A549 (cell line): ENCODE measurements at regions not wholly inside any gene's neighbourhood (a gene's known extent, or its start where the extent isn't known, plus 50 kb on each side); places are given as distances from the start of the nearest gene placed in this dataset.

ENCODE experiments used
- ATAC-seq, 2 experiments: fragments of 200-7000 bp in 1 of 2; fragments of >200 bp in 1 of 2; cut with Nextera tagmentation in 1 of 2; cut with Tn5 transposase in 1 of 2; 3 replicates each; pipeline versions ENCODE4 v1.8.0 to v1.9.1; 2018 to 2020; ENCODE audit warnings: mild to moderate bottlenecking in 1 of 2, moderate library complexity in 1 of 2
- CTCF ChIA-PET: fragments of 300-600 bp; sonication (Branson Sonifier 250); formaldehyde crosslinking; extraction: SDS; loops from one replicate; lab custom pipeline; 2021; ENCODE audit warnings: antibody characterized with exemption, inconsistent platforms; lab: Yijun Ruan, JAX
- POLR2A ChIA-PET: fragments of 350-600 bp; formaldehyde crosslinking; extraction: SDS; loops from one replicate; lab custom pipeline; 2021; ENCODE audit warnings: antibody characterized with exemption, inconsistent platforms; lab: Yijun Ruan, JAX
- DNase-seq, 2 experiments: peaks; one replicate each; pipeline versions ENCODE4 v3.0.0 to v3.0.0-alpha.2; 2011 to 2016; ENCODE audit warnings: low read depth in 1 of 2, low spot score in 1 of 2
- FAIRE-seq: peaks from 2 replicates; lab custom pipeline; 2011; peaks lifted over from hg19 to GRCh38; lab: Jason Lieb, UNC
- H3K27ac ChIP-seq, 2 experiments: fragments of >200 bp; sonication (Bioruptor Twin); formaldehyde crosslinking; 3 replicates each; pipeline ENCODE4 v1.5.1; 2016 to 2017
- H3K4me1 ChIP-seq: fragments of >200 bp; sonication (Bioruptor Twin); formaldehyde crosslinking; 3 replicates; pipeline ENCODE4 v1.6.1; 2016
- H3K4me2 ChIP-seq: fragments of >200 bp; sonication (Bioruptor Twin); formaldehyde crosslinking; 3 replicates; pipeline ENCODE4 v1.6.1; 2016
- H3K4me3 ChIP-seq: fragments of >200 bp; sonication (Bioruptor Twin); formaldehyde crosslinking; 3 replicates; pipeline ENCODE4 v1.5.1; 2016
- H3K9me3 ChIP-seq: fragments of >200 bp; sonication (Bioruptor Twin); formaldehyde crosslinking; 3 replicates; pipeline ENCODE4 v1.6.1; 2016
- BHLHE40 ChIP-seq: IDR thresholded peaks from 2 replicates; pipeline ENCODE4 v1.6.1; 2012; ENCODE audit warnings: low read depth, low read length, inconsistent platforms
- CBX2 ChIP-seq: fragments of 200-600 bp; sonication (generic); IDR thresholded peaks from 2 replicates; pipeline ENCODE4 v1.6.1; 2016; ENCODE audit warnings: low read depth, mild to moderate bottlenecking, borderline replicate concordance
- CHD2 ChIP-seq: fragments of 150-350 bp; IDR thresholded peaks from 2 replicates; pipeline ENCODE4 v1.6.1; 2014; ENCODE audit warnings: low read length; ENCODE audit not compliant: partially characterized antibody
- EHF ChIP-seq: fragments of 250-450 bp; sonication (Bioruptor Pico); IDR thresholded peaks from 2 replicates; pipeline ENCODE4 v1.5.0; 2020; ENCODE audit warnings: mild to moderate bottlenecking
- EP300 ChIP-seq, 2 experiments: fragments of >200 bp; sonication (Bioruptor Twin); formaldehyde crosslinking; IDR thresholded peaks; 2 replicates in 1 of 2; 3 replicates in 1 of 2; pipeline ENCODE4 v1.6.1; 2016 to 2017
- FOSL2 ChIP-seq, 2 experiments: fragments of 450-650 bp in 1 of 2; fragments of >200 bp in 1 of 2; sonication (Bioruptor Twin) in 1 of 2; formaldehyde crosslinking; IDR thresholded peaks; 2 replicates each; pipeline versions ENCODE4 v1.5.0 to v1.6.1; 2016 to 2020; ENCODE audit warnings: mild to moderate bottlenecking in 1 of 2, moderate library complexity in 1 of 2
- FOXS1 ChIP-seq: fragments of 250-450 bp; sonication (Bioruptor Pico); IDR thresholded peaks from 2 replicates; pipeline ENCODE4 v1.5.0; 2020; ENCODE audit warnings: mild to moderate bottlenecking, moderate library complexity
- HDAC2 ChIP-seq: fragments of 200-600 bp; sonication (generic); IDR thresholded peaks from 2 replicates; pipeline ENCODE4 v1.6.1; 2016
- HOXB5 ChIP-seq: fragments of 250-450 bp; sonication (Bioruptor Pico); IDR thresholded peaks from 2 replicates; pipeline ENCODE4 v1.5.0; 2020; ENCODE audit warnings: mild to moderate bottlenecking, moderate library complexity
- JUNB ChIP-seq: fragments of >200 bp; sonication (Bioruptor Twin); formaldehyde crosslinking; IDR thresholded peaks from 2 replicates; pipeline ENCODE4 v1.6.1; 2016
- KDM1A ChIP-seq: fragments of 200-600 bp; sonication (generic); IDR thresholded peaks from 2 replicates; pipeline ENCODE4 v1.6.1; 2016; ENCODE audit warnings: low read depth, mild to moderate bottlenecking
- MAZ ChIP-seq: fragments of 150-350 bp; IDR thresholded peaks from 2 replicates; pipeline ENCODE4 v1.6.1; 2014; ENCODE audit warnings: antibody characterized with exemption, low read depth, low read length, borderline replicate concordance
- POLR2A ChIP-seq: IDR thresholded peaks from 2 replicates; pipeline ENCODE4 v1.6.1; 2012; ENCODE audit warnings: mild to moderate bottlenecking, low read length
- SREBF2 ChIP-seq: fragments of 450-650 bp; IDR thresholded peaks from 2 replicates; pipeline ENCODE4 v1.6.1; 2014; ENCODE audit warnings: mild to moderate bottlenecking, moderate library complexity
- ZC3H11A ChIP-seq: fragments of 450-650 bp; IDR thresholded peaks from 2 replicates; pipeline ENCODE4 v1.6.1; 2014; ENCODE audit warnings: antibody characterized with exemption, mild to moderate bottlenecking
- ZFP36 ChIP-seq: fragments of 450-650 bp; IDR thresholded peaks from 2 replicates; pipeline ENCODE4 v1.6.1; 2014; ENCODE audit warnings: borderline replicate concordance; ENCODE audit not compliant: partially characterized antibody
- ZSCAN20 ChIP-seq: fragments of 250-450 bp; sonication (Bioruptor Pico); IDR thresholded peaks from 2 replicates; pipeline ENCODE4 v1.8.0; 2022; ENCODE audit warnings: mild to moderate bottlenecking, moderate library complexity
- WGBS: methylation state at CpG from one replicate; pipeline ENCODE4 v1.1.6; 2017; ENCODE audit errors: missing lambda C conversion rate; 5-methylcytosine and 5-hydroxymethylcytosine counted together
- TF ChIP-seq, protein P1 (sequence below): fragments of 450-650 bp; IDR thresholded peaks from 2 replicates; pipeline ENCODE4 v1.6.1; 2014; ENCODE audit warnings: antibody characterized with exemption
- TF ChIP-seq, protein P2 (sequence below): fragments of 250-450 bp; sonication (Bioruptor Pico); IDR thresholded peaks from 2 replicates; pipeline ENCODE4 v1.5.0; 2020; ENCODE audit warnings: low read depth, mild to moderate bottlenecking, moderate library complexity

DNA sequence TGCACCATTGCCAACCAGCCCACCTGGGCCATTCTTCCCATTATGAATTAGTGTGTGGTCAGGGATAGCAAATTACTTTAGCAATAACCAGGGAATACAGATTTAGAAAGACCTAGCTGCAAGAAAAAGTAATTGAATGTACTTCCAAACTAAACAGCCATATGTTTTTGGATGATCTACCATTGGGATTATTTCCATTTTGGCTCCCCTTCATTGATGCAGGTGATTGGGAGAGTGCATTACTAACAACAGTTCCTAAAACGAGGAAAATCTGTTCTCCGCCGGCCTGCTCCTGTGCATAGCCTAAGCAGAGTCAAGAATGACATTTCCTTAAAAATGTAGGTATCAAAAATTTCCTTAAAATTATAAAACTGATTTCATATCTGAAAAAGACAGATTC, 58.5 kb downstream of the MAIP1 start:
- no peaks in the 10 kb centered on the region for H3K4me1 ChIP-seq
- no peak for TF ChIP-seq MAZ
- TF ChIP-seq CHD2, result no peak
- TF ChIP-seq EP300 (IDR thresholded peaks at IDR 0.05), result no peak
- TF ChIP-seq, protein P1, sequence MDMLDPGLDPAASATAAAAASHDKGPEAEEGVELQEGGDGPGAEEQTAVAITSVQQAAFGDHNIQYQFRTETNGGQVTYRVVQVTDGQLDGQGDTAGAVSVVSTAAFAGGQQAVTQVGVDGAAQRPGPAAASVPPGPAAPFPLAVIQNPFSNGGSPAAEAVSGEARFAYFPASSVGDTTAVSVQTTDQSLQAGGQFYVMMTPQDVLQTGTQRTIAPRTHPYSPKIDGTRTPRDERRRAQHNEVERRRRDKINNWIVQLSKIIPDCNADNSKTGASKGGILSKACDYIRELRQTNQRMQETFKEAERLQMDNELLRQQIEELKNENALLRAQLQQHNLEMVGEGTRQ, result no peak
- no peak for TF ChIP-seq JUNB
- no peak for TF ChIP-seq HDAC2
- no peak for TF ChIP-seq ZFP36
- TF ChIP-seq, protein P2, sequence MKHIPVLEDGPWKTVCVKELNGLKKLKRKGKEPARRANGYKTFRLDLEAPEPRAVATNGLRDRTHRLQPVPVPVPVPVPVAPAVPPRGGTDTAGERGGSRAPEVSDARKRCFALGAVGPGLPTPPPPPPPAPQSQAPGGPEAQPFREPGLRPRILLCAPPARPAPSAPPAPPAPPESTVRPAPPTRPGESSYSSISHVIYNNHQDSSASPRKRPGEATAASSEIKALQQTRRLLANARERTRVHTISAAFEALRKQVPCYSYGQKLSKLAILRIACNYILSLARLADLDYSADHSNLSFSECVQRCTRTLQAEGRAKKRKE (CRISPR knock-in tag), result no peak
- no peak for TF ChIP-seq BHLHE40
- TF ChIP-seq, all 56 proteins: peak for 0
- no peak overlapping the region for H3K27ac ChIP-seq
- POLR2A ChIA-PET, result no interaction called here
- H3K4me3 ChIP-seq, result no peak overlapping the region
- H3K9me3 ChIP-seq, result no peaks in the 10 kb centered on the region
- no peak overlapping the region for H3K4me2 ChIP-seq
- ATAC-seq (no peak), DNase-seq (no peak), FAIRE-seq (no peak)
- CTCF ChIA-PET, result no interaction called here
- 84% methylated on average over 3 of the region's 3 CpGs for WGBS

DNA sequence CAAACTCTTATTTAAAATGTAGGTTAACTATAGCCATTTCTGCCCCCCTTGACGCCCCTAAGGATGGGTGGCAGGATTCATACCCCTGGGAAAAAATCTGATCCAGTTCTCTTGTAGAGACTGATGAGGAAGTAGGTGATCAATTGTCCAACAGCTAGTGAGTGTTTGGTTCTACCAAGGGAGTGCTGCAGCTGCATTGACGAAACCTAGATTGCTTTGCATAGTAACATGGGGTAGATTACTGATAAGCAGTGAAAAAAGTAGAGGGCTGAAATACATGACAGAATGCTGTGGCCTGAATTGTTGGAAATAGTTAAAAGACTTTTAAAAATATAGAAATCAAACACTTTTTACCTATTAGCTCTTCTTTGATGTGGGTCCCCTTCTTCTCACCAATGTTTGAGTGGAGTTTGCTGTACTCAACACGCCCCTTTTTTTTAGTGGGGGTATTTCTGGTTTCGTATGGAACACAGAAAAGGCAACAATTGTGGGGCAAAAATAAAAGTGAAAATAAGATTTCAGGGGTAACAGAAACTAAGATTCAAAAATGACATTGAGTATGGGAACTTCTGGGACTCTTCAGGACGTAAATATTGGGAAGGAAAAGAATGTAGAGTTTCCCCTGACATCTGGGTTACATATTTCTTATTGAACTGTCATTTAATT, 66.2 kb downstream of the MAIP1 start:
- no peak for FAIRE-seq
- 47% methylated on average over 5 of the region's 5 CpGs for WGBS
- Histone ChIP-seq H3K4me2 (no peak overlapping the region), H3K9me3 (no peaks in the 10 kb centered on the region), H3K4me1 (no peaks in the 10 kb centered on the region), H3K4me3 (no peak overlapping the region), H3K27ac (no peak overlapping the region)
- CTCF ChIA-PET, result interaction anchor here (0.5 to 1.7 kb wide), 3 partner anchors 11 to 159 kb away, joined by 3 to 5 read pairs (median 3); no protein-coding TSS in a partner anchor
- POLR2A ChIA-PET, result no interaction called here
- DNase-seq, result no peak
- ATAC-seq, result no peak
- TF ChIP-seq POLR2A, result no peak
- TF ChIP-seq KDM1A, result no peak
- TF ChIP-seq, protein P1, result no peak
- no peak for TF ChIP-seq HOXB5 (CRISPR knock-in tag)
- TF ChIP-seq FOXS1, result no peak
- TF ChIP-seq FOSL2 (IDR thresholded peaks at IDR 0.05), result no peak
- no peak for TF ChIP-seq FOSL2 (CRISPR knock-in tag; IDR thresholded peaks at IDR 0.05)
- TF ChIP-seq ZSCAN20 (CRISPR knock-in tag), result no peak

DNA sequence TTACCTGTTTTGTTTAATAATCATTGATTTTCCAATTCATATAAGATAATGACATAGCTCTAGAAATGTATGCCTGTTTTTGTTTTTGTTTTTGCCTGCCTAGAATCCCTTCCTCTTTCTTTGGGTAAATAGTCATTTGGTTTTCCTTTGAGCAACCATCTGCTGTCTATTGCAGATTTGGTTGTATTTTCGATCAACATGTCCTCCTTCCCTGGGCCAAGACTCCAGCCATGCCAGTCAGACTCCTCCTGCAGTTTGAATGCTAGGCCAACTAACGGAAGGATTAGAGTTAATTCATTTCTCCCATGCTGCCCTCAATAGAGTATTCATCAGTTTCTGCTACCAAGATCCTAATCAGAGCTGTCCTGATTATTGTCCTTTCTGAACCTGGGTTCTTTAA, 67.1 kb downstream of the MAIP1 start:
- Histone ChIP-seq H3K27ac (no peak overlapping the region), H3K9me3 (no peaks in the 10 kb centered on the region)
- FAIRE-seq, result no peak
- DNase-seq, result no peak
- POLR2A ChIA-PET, result no interaction called here
- TF ChIP-seq SREBF2 (no peak), CBX2 (no peak), BHLHE40 (no peak), ZC3H11A (no peak), EHF (CRISPR knock-in tag) (no peak)
- TF ChIP-seq, all 56 proteins: peak for 0
- Histone ChIP-seq H3K4me2 (no peak overlapping the region), H3K4me3 (no peak overlapping the region), H3K4me1 (no peaks in the 10 kb centered on the region)
- no peak for ATAC-seq
- 79% methylated on average over 2 of the region's 2 CpGs for WGBS
- CTCF ChIA-PET, result interaction anchor here (1.3 to 1.7 kb wide), 2 partner anchors 12 to 42 kb away, joined by 3 to 5 read pairs; no protein-coding TSS in a partner anchor
